HEK293T (cell line): ENCODE measurements at regions not wholly inside any gene's neighbourhood (a gene's known extent, or its start where the extent isn't known, plus 50 kb on each side); places are given as distances from the start of the nearest gene placed in this dataset.

Source experiments
- CTCF ChIA-PET: fragments of 350-600 bp; formaldehyde crosslinking; extraction: SDS; loops from one replicate; lab custom pipeline; 2021; ENCODE audit warnings: antibody characterized with exemption, inconsistent platforms; lab: Yijun Ruan, JAX
- POLR2A ChIA-PET: fragments of 350-600 bp; formaldehyde crosslinking; extraction: SDS; loops from one replicate; lab custom pipeline; 2020; ENCODE audit warnings: antibody characterized with exemption, inconsistent platforms; lab: Yijun Ruan, JAX
- DNase-seq: peaks from one replicate; pipeline ENCODE4 v3.0.0; 2012; ENCODE audit warnings: mixed read lengths; ENCODE audit errors: extremely low spot score
- ARNT ChIP-seq: fragments of 450-650 bp; IDR thresholded peaks from 2 replicates; pipeline ENCODE4 v1.6.1; 2017; ENCODE audit warnings: mild to moderate bottlenecking
- BHLHE40 ChIP-seq: fragments of 450-650 bp; IDR thresholded peaks from 2 replicates; pipeline ENCODE4 v1.6.1; 2016; ENCODE audit warnings: mild to moderate bottlenecking, moderate library complexity, borderline replicate concordance
- CTBP1 ChIP-seq: fragments of 450-650 bp; IDR thresholded peaks from 2 replicates; pipeline ENCODE4 v1.6.1; 2016; ENCODE audit warnings: borderline replicate concordance
- ELF4 ChIP-seq: fragments of 450-650 bp; IDR thresholded peaks from 2 replicates; pipeline ENCODE4 v1.6.1; 2017; ENCODE audit warnings: antibody characterized with exemption
- FOXA1 ChIP-seq: fragments of 450-650 bp; IDR thresholded peaks from 2 replicates; pipeline ENCODE4 v1.6.1; 2016; ENCODE audit warnings: mild to moderate bottlenecking
- FOXK2 ChIP-seq: fragments of 450-650 bp; IDR thresholded peaks from 2 replicates; pipeline ENCODE4 v1.6.1; 2016; ENCODE audit warnings: mild to moderate bottlenecking
- FOXM1 ChIP-seq: fragments of 450-650 bp; IDR thresholded peaks from 2 replicates; pipeline ENCODE4 v1.6.1; 2017; ENCODE audit warnings: mild to moderate bottlenecking, borderline replicate concordance
- HDGF ChIP-seq: fragments of 450-650 bp; IDR thresholded peaks from 2 replicates; pipeline ENCODE4 v1.6.1; 2017; ENCODE audit warnings: antibody characterized with exemption, borderline replicate concordance
- L3MBTL2 ChIP-seq: fragments of 450-650 bp; conservative IDR thresholded peaks from 2 replicates; pipeline ENCODE4 v1.6.1; 2016; ENCODE audit warnings: mild to moderate bottlenecking
- LEF1 ChIP-seq: fragments of 450-650 bp; IDR thresholded peaks from 2 replicates; pipeline ENCODE4 v1.6.1; 2017; ENCODE audit warnings: mild to moderate bottlenecking, borderline replicate concordance
- NFRKB ChIP-seq: fragments of 450-650 bp; IDR thresholded peaks from 2 replicates; pipeline ENCODE4 v1.6.1; 2016; ENCODE audit warnings: mild to moderate bottlenecking, moderate library complexity
- SP1 ChIP-seq: fragments of 450-650 bp; IDR thresholded peaks from 2 replicates; pipeline ENCODE4 v1.6.1; 2017
- SUZ12 ChIP-seq: fragments of 450-650 bp; IDR thresholded peaks from 2 replicates; pipeline ENCODE4 v1.6.1; 2016; ENCODE audit warnings: mild to moderate bottlenecking
- TARDBP ChIP-seq: fragments of 450-650 bp; IDR thresholded peaks from 2 replicates; pipeline ENCODE4 v1.6.1; 2016
- ZNF384 ChIP-seq: fragments of 450-650 bp; IDR thresholded peaks from 2 replicates; pipeline ENCODE4 v1.6.1; 2016
- TF ChIP-seq, protein P1 (sequence below): fragments of 450-650 bp; IDR thresholded peaks from 2 replicates; pipeline ENCODE4 v1.6.1; 2016

DNA sequence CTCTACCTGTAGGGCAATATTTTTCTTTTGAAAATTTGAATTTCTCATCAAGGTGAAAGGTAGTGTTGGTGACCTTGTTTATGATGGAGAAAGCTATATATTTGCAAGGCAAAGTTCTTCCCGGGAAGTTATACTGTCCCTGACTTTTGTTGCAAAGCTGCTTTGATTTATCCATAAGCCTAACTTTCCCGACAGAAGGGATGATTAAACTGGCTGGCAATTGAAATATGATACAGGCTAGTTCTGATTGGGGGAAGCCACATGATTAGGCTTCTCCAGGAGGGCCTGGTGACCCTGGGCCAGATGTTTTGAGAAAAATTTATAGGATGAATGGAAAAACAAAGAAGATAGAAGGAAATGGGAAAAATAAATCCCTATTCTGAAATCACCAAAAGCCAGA is 215.5 kb downstream of the ACTR3B start:
- CTCF ChIA-PET: no interaction called here
- POLR2A ChIA-PET: no interaction called here
- no peak for TF ChIP-seq ZNF384
- TF ChIP-seq ARNT: no peak
- TF ChIP-seq LEF1: no peak
- no peak for TF ChIP-seq CTBP1
- TF ChIP-seq NFRKB: no peak
- no peak for TF ChIP-seq TARDBP
- no peak for TF ChIP-seq FOXM1
- no peak for DNase-seq

DNA sequence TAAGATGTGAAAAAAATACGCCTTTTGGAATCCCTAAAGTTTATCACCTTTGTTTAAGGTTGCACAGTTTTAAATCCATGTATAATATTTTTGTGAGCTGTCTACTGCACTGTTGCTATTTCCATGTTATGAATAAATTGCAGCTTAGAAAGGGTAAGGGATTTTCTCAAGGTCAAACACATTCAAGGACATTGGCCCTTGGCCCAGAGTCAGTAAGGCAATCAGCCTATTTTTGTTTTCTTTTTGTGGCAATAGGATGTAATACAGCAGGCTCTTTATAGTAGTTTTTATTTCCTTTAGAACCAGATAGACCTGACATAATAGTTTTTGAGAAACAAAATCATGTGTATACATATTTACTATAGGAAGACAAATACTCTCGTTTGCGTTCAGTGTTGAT is 219.8 kb downstream of the ACTR3B start:
- DNase-seq: no peak
- POLR2A ChIA-PET: no interaction called here
- TF ChIP-seq FOXA1 (no peak), ELF4 (no peak), SUZ12 (no peak), HDGF (no peak), ARNT (no peak), LEF1 (no peak), NFRKB (no peak), FOXM1 (no peak), L3MBTL2 (no peak), FOXK2 (no peak), CTBP1 (no peak)
- TF ChIP-seq, protein P1, sequence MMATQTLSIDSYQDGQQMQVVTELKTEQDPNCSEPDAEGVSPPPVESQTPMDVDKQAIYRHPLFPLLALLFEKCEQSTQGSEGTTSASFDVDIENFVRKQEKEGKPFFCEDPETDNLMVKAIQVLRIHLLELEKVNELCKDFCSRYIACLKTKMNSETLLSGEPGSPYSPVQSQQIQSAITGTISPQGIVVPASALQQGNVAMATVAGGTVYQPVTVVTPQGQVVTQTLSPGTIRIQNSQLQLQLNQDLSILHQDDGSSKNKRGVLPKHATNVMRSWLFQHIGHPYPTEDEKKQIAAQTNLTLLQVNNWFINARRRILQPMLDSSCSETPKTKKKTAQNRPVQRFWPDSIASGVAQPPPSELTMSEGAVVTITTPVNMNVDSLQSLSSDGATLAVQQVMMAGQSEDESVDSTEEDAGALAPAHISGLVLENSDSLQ: no peak
- CTCF ChIA-PET: no interaction called here

DNA sequence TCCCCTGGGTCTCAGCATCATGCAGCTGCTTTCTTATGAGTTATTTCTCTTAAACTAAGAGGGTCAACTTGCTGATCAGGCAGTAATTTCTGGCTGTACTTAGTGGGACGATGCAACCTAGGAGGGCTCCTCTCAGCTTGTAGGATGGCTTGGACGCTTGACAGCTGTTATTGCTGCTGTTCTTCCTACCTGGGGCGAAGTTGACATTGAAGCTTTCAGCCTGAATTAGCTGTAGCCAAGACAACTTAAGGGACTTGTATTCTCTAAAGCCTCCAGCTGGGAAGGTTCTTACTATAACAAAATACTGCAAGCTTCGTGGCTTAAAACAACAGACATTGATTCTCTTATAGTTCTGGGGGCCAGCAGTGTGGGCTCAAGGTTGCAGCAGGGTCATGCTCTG is 224.9 kb downstream of the ACTR3B start:
- ChIA-PET CTCF (no interaction called here), POLR2A (no interaction called here)
- TF ChIP-seq, protein P1: no peak
- no peak for TF ChIP-seq BHLHE40
- no peak for TF ChIP-seq HDGF
- TF ChIP-seq L3MBTL2: no peak
- TF ChIP-seq FOXM1: no peak
- no peak for DNase-seq

DNA sequence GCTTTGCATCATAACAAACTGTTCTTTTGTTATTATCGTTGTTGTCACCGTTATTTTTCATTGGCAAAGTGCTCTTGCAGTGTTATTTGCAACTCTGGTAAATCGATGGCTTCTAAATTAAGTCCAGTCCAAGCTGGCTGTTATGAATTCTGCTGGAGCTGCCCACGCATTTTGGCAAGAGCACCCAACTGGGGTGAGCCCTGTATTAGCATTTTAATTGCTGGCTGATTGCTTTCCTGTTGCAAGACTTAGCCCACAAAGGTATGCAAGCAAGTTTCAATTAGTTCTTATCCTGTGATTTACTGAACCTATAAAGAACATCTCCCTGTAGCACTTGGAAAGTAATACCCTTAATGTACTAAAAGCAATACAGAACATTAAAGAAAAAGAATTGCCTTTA is 226.8 kb downstream of the ACTR3B start:
- DNase-seq: no peak
- no peak for TF ChIP-seq ELF4
- TF ChIP-seq SUZ12: no peak
- no peak for TF ChIP-seq FOXK2
- TF ChIP-seq FOXA1: no peak
- TF ChIP-seq FOXM1: no peak
- TF ChIP-seq, protein P1: no peak
- no peak for TF ChIP-seq L3MBTL2
- no peak for TF ChIP-seq ZNF384
- no peak for TF ChIP-seq SP1
- no peak for TF ChIP-seq CTBP1
- no peak for TF ChIP-seq BHLHE40
- TF ChIP-seq LEF1: no peak
- no peak for TF ChIP-seq NFRKB
- TF ChIP-seq ARNT: no peak
- TF ChIP-seq TARDBP: no peak
- no peak for TF ChIP-seq HDGF
- POLR2A ChIA-PET: no interaction called here
- CTCF ChIA-PET: no interaction called here

DNA sequence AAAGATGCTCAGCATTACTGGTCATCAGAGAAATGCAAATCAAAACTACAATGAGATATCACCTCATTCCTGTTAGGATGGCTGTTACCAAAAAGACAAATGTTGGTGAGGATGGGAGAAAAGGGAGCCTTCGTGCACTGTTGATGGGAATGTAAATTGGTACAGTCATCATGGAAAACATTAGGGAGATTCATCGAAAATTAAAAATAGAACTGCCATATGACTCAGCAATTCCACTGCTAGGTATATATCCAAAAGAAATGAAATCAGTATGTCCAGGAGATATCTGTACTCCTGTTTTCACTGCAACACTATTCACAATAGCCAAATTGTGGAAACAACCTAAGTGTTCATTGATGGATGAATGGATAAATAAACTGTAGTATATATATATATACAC is 228.1 kb downstream of the ACTR3B start:
- ChIA-PET POLR2A (no interaction called here), CTCF (no interaction called here)
- TF ChIP-seq SUZ12: no peak
- no peak for TF ChIP-seq BHLHE40
- no peak for TF ChIP-seq ELF4
- TF ChIP-seq NFRKB: no peak
- no peak for DNase-seq

DNA sequence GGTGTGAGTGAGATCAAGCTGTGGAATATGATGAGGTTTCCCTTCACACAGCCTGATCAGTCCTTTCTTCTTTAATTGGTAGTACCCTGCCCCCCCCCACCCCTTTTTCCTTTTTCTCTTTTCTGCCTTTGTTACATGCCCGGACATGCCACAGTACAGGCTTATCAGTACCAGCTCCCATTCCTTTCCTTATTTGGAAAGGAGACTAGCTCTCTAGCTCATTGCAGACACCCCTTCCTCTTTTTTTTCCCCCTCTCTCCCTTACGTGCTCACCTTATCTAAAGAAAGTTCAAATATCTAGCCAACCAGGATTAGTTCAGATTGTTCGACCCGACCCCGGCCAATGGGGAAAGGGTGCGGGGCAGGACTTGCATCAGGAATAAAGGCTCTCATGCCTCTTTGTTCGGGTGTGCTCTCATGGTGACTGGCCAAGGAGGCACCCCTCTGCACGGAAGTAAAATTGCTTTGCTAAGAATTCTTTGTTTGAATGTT is 230.4 kb downstream of the ACTR3B start:
- CTCF ChIA-PET: no interaction called here
- POLR2A ChIA-PET: no interaction called here
- TF ChIP-seq SP1 (no peak), BHLHE40 (no peak), TARDBP (no peak), L3MBTL2 (no peak), HDGF (no peak), FOXA1 (no peak), SUZ12 (no peak), ZNF384 (no peak), CTBP1 (no peak), LEF1 (no peak), FOXK2 (no peak), ARNT (no peak), NFRKB (no peak)
- TF ChIP-seq, protein P1: no peak
- no peak for DNase-seq
